Astrocyte (in vitro differentiated cells and primary cell): ENCODE measurements at regions not wholly inside any gene's neighbourhood (a gene's known extent, or its start where the extent isn't known, plus 50 kb on each side); places are given as distances from the start of the nearest gene placed in this dataset.

Source experiments
- DNase-seq: peaks from one replicate; pipeline ENCODE4 v3.0.0-alpha.2; 2010; ENCODE audit warnings: low read depth
- FAIRE-seq: peaks from 2 replicates; lab custom pipeline; 2011; peaks lifted over from hg19 to GRCh38; lab: Jason Lieb, UNC
- H2AFZ ChIP-seq: 2 replicates; pipeline ENCODE4 v1.6.0; 2012; ENCODE audit warnings: low read depth, low read length, inconsistent platforms
- H3K27ac ChIP-seq: 2 replicates; pipeline ENCODE4 v1.5.1; 2011; ENCODE audit warnings: low read depth, low read length, inconsistent platforms
- H3K27me3 ChIP-seq: 2 replicates; pipeline ENCODE4 v1.6.0; 2011; ENCODE audit warnings: low read length, inconsistent platforms; ENCODE audit not compliant: insufficient read depth
- H3K36me3 ChIP-seq: 2 replicates; pipeline ENCODE4 v1.5.1; 2011; ENCODE audit warnings: low read length, inconsistent platforms; ENCODE audit not compliant: insufficient read depth
- H3K4me1 ChIP-seq: 2 replicates; pipeline ENCODE4 v1.5.1; 2011; ENCODE audit warnings: low read length, inconsistent platforms; ENCODE audit not compliant: insufficient read depth
- H3K4me2 ChIP-seq: 2 replicates; pipeline ENCODE4 v1.6.0; 2012; ENCODE audit warnings: low read length, inconsistent platforms
- H3K4me3 ChIP-seq: 2 replicates; pipeline ENCODE4 v1.5.1; 2011; ENCODE audit warnings: low read depth, mild to moderate bottlenecking, low read length, inconsistent platforms; ENCODE audit not compliant: insufficient read depth
- H3K79me2 ChIP-seq: 2 replicates; pipeline ENCODE4 v1.6.0; 2012; ENCODE audit warnings: mild to moderate bottlenecking, low read length, inconsistent platforms; ENCODE audit not compliant: insufficient read depth
- H3K9ac ChIP-seq: 2 replicates; pipeline ENCODE4 v1.6.0; 2012; ENCODE audit warnings: mild to moderate bottlenecking, low read length, inconsistent platforms
- H3K9me3 ChIP-seq: 2 replicates; pipeline ENCODE4 v1.5.1; 2012; ENCODE audit warnings: low read depth, mild to moderate bottlenecking, low read length, inconsistent platforms; ENCODE audit not compliant: insufficient read depth
- H4K20me1 ChIP-seq: 2 replicates; pipeline ENCODE4 v1.6.0; 2012; ENCODE audit warnings: low read length, inconsistent platforms; ENCODE audit not compliant: insufficient read depth
- H3K27ac Mint-ChIP-seq: one replicate; pipeline ENCODE4 v1.8.0; 2021; ENCODE audit warnings: mild to moderate bottlenecking, mixed read lengths; ENCODE audit not compliant: unreplicated experiment
- H3K27me3 Mint-ChIP-seq: one replicate; pipeline ENCODE4 v1.8.0; 2021; ENCODE audit warnings: low read depth, mixed read lengths; ENCODE audit not compliant: unreplicated experiment
- H3K36me3 Mint-ChIP-seq: one replicate; pipeline ENCODE4 v1.8.0; 2021; ENCODE audit warnings: low read depth, mixed read lengths; ENCODE audit not compliant: unreplicated experiment
- H3K4me1 Mint-ChIP-seq: one replicate; pipeline ENCODE4 v1.8.0; 2021; ENCODE audit warnings: low read depth, mixed read lengths; ENCODE audit not compliant: unreplicated experiment
- H3K4me3 Mint-ChIP-seq: one replicate; pipeline ENCODE4 v1.8.0; 2021; ENCODE audit warnings: mild to moderate bottlenecking, moderate library complexity, mixed read lengths; ENCODE audit not compliant: unreplicated experiment
- H3K9me3 Mint-ChIP-seq: one replicate; pipeline ENCODE4 v1.8.0; 2021; ENCODE audit warnings: mild to moderate bottlenecking, mixed read lengths; ENCODE audit not compliant: unreplicated experiment
- EZH2 ChIP-seq: IDR thresholded peaks from 2 replicates; pipeline ENCODE4 v1.6.1; 2012; ENCODE audit warnings: mild to moderate bottlenecking, low read length, inconsistent platforms; ENCODE audit not compliant: insufficient read depth
- TF ChIP-seq, protein P1 (sequence below): IDR thresholded peaks from 2 replicates; pipeline ENCODE4 v1.5.1; 2011; ENCODE audit warnings: low read depth, mild to moderate bottlenecking, inconsistent platforms, low read length, moderate library complexity; ENCODE audit not compliant: insufficient read depth

DNA sequence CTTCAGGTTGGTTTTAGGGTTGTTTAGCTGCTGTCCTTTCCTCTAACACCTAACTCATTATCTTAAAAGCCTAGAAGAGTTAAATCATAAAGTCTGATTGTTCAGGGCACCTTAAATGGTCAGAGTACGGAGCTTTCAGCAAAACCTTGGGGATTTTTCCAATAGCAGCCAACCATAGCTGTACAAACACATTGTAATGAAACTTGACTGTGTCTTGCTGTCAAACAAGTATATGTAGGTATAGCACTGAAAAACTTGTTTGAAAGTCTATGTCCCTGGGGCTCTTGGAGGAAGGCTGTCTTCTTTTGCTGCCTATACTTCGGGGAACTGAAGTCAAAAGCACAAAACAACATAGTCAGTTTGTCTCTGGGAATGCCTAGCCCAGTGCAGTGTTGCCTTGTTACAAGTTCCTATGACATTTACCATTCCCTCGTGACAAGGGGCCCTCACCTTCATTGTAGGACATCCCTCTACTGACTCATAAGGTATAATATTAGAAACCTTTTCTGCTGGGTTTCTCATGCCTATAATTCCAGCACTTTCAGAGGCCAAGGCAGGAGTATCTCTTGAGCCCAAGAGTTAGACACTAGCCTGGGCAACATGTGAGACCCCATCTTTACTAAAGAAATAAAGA lies 474.5 kb upstream of the NBEA start:
- Histone ChIP-seq H3K27me3 (no peaks in the 10 kb centered on the region), H3K4me1 (peaks cover 7% of the 10 kb centered on the region), H3K4me2 (no peak overlapping the region), H3K79me2 (no peaks in the 10 kb centered on the region), H3K27ac (no peak overlapping the region), H2AFZ (no peak overlapping the region), H3K4me3 (no peak overlapping the region), H3K9ac (no peak overlapping the region), H3K9me3 (no peaks in the 10 kb centered on the region), H4K20me1 (no peaks in the 10 kb centered on the region), H3K36me3 (no peaks in the 10 kb centered on the region)
- Mint-ChIP-seq H3K27me3 (peaks cover 3% of the 10 kb centered on the region), H3K27ac (no peak overlapping the region), H3K36me3 (no peaks in the 10 kb centered on the region), H3K4me1 (peaks cover 12% of the 10 kb centered on the region), H3K4me3 (no peak overlapping the region), H3K9me3 (peaks cover 5% of the 10 kb centered on the region)
- DNase-seq (no peak), FAIRE-seq (no peak)
- no peak for TF ChIP-seq EZH2
- TF ChIP-seq, protein P1, sequence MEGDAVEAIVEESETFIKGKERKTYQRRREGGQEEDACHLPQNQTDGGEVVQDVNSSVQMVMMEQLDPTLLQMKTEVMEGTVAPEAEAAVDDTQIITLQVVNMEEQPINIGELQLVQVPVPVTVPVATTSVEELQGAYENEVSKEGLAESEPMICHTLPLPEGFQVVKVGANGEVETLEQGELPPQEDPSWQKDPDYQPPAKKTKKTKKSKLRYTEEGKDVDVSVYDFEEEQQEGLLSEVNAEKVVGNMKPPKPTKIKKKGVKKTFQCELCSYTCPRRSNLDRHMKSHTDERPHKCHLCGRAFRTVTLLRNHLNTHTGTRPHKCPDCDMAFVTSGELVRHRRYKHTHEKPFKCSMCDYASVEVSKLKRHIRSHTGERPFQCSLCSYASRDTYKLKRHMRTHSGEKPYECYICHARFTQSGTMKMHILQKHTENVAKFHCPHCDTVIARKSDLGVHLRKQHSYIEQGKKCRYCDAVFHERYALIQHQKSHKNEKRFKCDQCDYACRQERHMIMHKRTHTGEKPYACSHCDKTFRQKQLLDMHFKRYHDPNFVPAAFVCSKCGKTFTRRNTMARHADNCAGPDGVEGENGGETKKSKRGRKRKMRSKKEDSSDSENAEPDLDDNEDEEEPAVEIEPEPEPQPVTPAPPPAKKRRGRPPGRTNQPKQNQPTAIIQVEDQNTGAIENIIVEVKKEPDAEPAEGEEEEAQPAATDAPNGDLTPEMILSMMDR: no peak

DNA sequence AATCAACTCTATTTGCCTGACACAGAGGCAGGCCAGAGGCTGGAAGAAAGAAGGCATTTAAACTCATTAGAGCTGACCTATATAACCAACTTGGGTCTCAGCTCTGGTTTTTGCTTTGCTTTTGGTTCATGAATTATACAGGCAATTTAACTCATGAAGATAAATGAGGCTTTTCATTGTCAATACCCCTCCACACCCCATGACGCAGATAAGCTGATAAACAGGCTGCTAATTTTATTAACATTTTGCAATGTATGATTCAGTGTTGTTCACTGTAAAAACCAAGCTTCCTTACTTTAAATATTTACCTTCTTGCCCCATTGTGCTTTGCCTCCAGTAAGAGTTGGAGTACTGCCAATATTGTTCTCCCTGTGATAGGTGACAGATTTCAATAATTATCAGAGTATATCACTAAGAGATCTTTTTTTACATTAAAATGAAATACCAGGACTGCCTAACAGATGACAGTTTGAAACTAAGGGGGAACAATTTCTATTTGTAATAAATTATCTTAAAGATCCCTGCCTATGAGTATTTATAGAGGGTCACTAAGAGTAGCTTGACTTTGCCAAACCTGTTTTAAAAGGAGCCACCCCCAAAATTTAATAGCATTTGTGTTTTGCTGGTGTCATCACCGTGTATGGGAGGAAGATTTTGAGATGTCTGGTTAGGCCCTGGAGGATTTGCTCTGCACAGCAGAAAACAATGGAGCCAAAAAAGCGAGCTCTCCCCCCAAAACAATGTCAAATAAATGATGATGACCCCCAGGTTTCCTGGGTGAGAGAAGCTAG lies 472.7 kb upstream of the NBEA start:
- Histone ChIP-seq H3K36me3 (no peaks in the 10 kb centered on the region), H3K4me3 (no peak overlapping the region), H3K9ac (no peak overlapping the region), H2AFZ (no peak overlapping the region), H3K27ac (no peak overlapping the region), H4K20me1 (no peaks in the 10 kb centered on the region), H3K27me3 (no peaks in the 10 kb centered on the region), H3K4me1 (no peaks in the 10 kb centered on the region), H3K79me2 (no peaks in the 10 kb centered on the region), H3K4me2 (no peak overlapping the region), H3K9me3 (no peaks in the 10 kb centered on the region)
- Mint-ChIP-seq H3K4me3 (no peak overlapping the region), H3K27me3 (peaks cover 3% of the 10 kb centered on the region), H3K4me1 (peaks cover 2% of the 10 kb centered on the region), H3K27ac (no peak overlapping the region), H3K36me3 (no peaks in the 10 kb centered on the region), H3K9me3 (peaks cover 5% of the 10 kb centered on the region)
- TF ChIP-seq, protein P1: no peak
- no peak for TF ChIP-seq EZH2
- DNase-seq (peak; percentile 87), FAIRE-seq (no peak)
